ENCODE measurements at regions not wholly inside any gene's neighbourhood (a gene's known extent, or its start where the extent isn't known, plus 50 kb on each side); places are given as distances from the start of the nearest gene placed in this dataset.
"Not testable (repeated sequence)": the region's sequence is repeated elsewhere in the genome, so short reads cannot be mapped to it uniquely, and the experiment has no call there.

DNA sequence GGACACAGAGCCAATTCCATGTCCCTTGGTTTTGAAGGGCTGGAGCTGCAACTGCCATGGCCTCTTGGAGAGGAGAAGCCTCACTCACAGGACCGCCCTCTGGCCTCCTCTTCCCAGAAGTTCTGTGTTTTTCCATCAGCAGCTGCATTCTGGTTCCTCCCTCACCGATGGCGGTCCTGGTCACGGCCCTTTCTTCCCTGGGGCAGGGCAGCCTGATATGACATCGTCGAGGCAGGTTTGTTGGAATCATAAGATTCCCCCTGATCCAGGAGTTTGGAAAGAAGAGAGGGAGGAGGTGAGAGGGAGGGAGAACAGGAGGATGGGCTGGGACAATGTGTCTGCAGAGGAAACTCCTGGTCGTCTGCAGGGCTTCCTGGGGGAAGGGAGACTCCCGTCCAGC is 82.7 kb upstream of the PDZD8 start:
- H3K4me1 ChIP-seq: no peaks in the 10 kb centered on the region
- H3K9me3 ChIP-seq: no peaks in the 10 kb centered on the region
- H3K27me3 ChIP-seq (ENCODE audit: low read depth): no peaks in the 10 kb centered on the region
- ATAC-seq (no peak), DNase-seq (no peak)
- no peak overlapping the region for H3K27ac ChIP-seq
- H3K4me3 ChIP-seq: no peak overlapping the region
- no peaks in the 10 kb centered on the region for H3K36me3 ChIP-seq
- no peak for TF ChIP-seq CTCF (IDR thresholded peaks at IDR 0.05)
- intact Hi-C loops (cut with DNase I): no loop called here

- Histone ChIP-seq H3K36me3 (no peaks in the 10 kb centered on the region), H3K4me3 (no peak overlapping the region), H3K4me1 (no peaks in the 10 kb centered on the region), H3K27ac (no peak overlapping the region), H3K9me3 (no peaks in the 10 kb centered on the region), H3K27me3 (ENCODE audit: low read depth) (no peaks in the 10 kb centered on the region)
- DNase-seq: no peak
- peak in 1 of 2 donors; percentile 24 for ATAC-seq
- no peak for TF ChIP-seq CTCF (IDR thresholded peaks at IDR 0.05)
- intact Hi-C loops (cut with DNase I): no loop called here
Measured at GRCh38 chr10:117457071-117457810, 82.0 kb upstream of the PDZD8 start.

GRCh38 chr10:117455346-117455745 is 80.1 kb upstream of the PDZD8 start:
- no peak overlapping the region for H3K27ac ChIP-seq

GRCh38 chr10:117454502-117454901 is 79.3 kb upstream of the PDZD8 start:
- no peaks in the 10 kb centered on the region for H3K9me3 ChIP-seq

More at GRCh38 chr10:117455346-117455745, 80.1 kb upstream of the PDZD8 start:
- Histone ChIP-seq H3K36me3 (no peaks in the 10 kb centered on the region), H3K27me3 (ENCODE audit: low read depth) (no peaks in the 10 kb centered on the region), H3K9me3 (no peaks in the 10 kb centered on the region), H3K4me3 (no peak overlapping the region), H3K4me1 (no peaks in the 10 kb centered on the region)
- DNase-seq (no peak), ATAC-seq (no peak)
- TF ChIP-seq CTCF (IDR thresholded peaks at IDR 0.05): no peak
- intact Hi-C loops (cut with DNase I): no loop called here

DNA sequence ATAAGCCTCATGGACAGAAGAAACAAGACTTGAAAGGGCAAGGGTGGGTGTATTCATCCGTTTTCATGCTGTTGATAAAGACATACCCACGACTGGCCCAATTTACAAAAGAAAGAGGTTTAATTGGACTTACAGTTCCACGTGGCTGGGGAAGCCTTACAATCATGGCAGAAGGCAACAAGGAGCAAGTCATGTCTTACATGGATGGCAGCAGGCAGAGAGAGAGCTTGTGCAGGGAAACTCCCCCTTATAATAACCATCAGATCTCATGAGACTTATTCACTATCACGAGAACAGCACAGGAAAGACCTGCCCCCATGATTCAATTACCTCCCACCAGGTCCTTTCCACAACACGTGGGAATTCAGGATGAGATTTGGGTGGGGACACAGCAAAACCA is 78.2 kb upstream of the PDZD8 start:
- H3K36me3 ChIP-seq; H3K4me1 ChIP-seq; DNase-seq; ATAC-seq; H3K9me3 ChIP-seq; intact Hi-C loops (cut with DNase I); H3K27me3 ChIP-seq (ENCODE audit: low read depth); H3K27ac ChIP-seq; H3K4me3 ChIP-seq: not testable (repeated sequence)

More at GRCh38 chr10:117454502-117454901, 79.3 kb upstream of the PDZD8 start:
- no peaks in the 10 kb centered on the region for H3K27me3 ChIP-seq (ENCODE audit: low read depth)
- H3K36me3 ChIP-seq: no peaks in the 10 kb centered on the region
- H3K27ac ChIP-seq: no peak overlapping the region
- ATAC-seq (no peak), DNase-seq (no peak)
- TF ChIP-seq CTCF (IDR thresholded peaks at IDR 0.05): no peak
- H3K4me3 ChIP-seq: no peak overlapping the region
- intact Hi-C loops (cut with DNase I): no loop called here
- no peaks in the 10 kb centered on the region for H3K4me1 ChIP-seq

- intact Hi-C loops (cut with DNase I): no loop called here
- no peaks in the 10 kb centered on the region for H3K36me3 ChIP-seq
- H3K4me1 ChIP-seq: no peaks in the 10 kb centered on the region
- no peak overlapping the region for H3K4me3 ChIP-seq
- TF ChIP-seq CTCF (IDR thresholded peaks at IDR 0.05): no peak
- DNase-seq (no peak), ATAC-seq (no peak)
- H3K9me3 ChIP-seq: no peaks in the 10 kb centered on the region
- H3K27me3 ChIP-seq (ENCODE audit: low read depth): no peaks in the 10 kb centered on the region
- no peak overlapping the region for H3K27ac ChIP-seq
Measured at GRCh38 chr10:117450940-117451339, 75.7 kb upstream of the PDZD8 start.
